Suppressor macrophage treated with lipopolysaccharide for 4 hours (primary cell): ENCODE measurements at regions not wholly inside any gene's neighbourhood (a gene's known extent, or its start where the extent isn't known, plus 50 kb on each side); places are given as distances from the start of the nearest gene placed in this dataset.

ENCODE experiments used
- DNase-seq: peaks from one replicate; pipeline ENCODE4 v3.0.0-alpha.2; 2020

DNA sequence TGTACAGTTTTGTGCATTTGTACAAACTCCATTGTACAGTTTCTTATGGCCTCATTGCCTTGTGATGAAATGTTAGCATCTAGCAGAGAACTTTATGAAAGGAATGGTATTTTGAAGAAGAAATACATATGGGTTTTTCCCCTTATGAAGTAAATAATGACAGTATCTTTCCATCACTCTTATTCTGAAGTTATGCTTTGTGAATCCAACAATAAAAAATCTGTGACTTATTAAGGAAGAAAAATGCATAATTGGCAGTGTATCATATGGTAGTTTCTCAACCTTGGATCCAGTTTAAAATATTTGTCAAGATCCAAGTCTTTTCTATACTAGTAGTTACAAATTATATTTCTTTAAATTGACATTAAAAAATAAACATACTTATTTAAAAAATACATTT is 859.1 kb upstream of the FLRT2 start:
- DNase-seq, result no peak

DNA sequence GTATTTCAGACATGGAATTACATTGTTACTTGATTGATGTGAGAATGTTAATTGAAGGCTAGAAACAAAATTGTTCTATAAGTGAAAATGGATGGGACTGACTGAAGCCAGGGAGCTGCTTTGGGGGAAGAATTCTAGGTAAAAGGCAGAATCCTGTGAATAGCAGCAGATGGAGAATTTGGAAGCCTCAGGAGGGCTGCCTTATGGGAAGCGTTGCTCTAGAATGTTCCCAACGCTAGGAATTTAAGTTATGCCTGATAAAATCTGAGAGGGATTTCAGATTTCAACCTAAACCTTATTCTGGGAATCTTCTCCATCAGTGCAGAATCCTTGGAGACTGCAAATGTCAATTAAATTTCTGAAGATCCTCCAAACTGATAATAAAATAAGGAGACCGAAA is 858.2 kb upstream of the FLRT2 start:
- no peak for DNase-seq

DNA sequence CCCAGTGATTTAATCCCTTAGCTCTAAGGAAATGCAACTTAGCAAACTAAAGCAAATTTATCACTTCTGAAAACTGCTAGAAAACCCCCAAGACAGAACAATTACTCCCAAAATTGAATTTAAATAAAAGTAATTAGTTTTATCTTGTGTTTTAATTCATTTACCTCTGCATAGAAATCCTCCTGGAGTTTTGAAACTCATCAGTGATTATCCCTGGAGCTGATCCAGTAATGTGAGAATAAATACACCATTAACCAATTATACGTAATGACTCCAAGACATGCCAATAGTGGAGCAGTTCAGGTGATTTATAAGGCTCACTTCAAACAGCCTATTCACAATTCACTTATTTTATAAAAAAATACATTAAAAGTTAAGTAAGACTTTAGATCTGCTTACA is 855.3 kb upstream of the FLRT2 start:
- no peak for DNase-seq

DNA sequence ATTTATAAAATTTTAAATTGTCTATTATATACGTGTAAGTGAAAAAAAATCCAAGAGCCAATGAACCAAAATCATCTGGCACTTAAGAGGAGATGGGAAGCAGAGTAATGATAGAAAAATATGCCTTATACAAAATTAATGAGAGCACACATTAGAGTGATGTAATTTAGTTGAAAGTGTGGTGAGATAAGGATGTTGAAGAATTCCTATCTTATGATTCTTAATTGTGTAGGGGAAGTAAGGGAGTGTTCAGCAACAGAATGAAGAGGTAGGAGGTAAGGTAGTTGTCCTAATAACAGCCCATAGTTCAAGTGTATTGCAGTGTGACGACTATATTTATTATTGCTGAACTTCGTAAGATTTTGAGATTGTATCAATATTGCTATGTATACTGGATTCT is 843.4 kb upstream of the FLRT2 start:
- no peak for DNase-seq

DNA sequence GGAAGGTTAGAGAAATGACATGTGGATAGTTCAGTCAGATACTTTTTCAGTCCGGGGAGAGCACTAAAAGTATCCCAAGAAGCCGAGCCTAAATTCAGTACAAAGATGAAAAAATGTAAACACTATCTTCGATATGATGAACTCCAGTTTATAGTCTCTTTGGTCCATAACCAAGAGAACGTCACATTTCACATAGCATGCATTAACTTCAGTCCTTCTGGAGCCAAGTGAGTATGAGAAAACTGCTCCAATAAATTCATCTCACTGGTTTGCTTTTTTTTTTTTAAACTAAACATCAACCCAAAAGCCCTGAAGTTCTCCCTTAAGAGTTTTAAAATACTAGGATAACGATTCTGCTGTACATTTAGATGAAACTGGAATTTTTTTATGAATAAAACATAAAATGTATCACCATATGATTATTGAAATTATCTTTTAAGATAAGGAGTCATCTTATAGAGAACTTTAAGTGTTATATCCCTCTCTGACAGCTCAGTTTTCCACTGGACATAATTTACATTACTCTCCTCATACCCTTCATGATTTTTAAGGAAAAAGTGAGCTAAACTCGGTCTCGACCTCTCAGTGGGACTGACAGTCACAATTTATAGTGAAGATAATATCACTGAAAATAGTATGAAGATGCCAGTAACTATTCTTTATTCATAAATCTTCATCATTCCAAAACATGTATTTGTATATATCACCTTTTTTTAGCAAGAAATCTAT is 841.5 kb upstream of the FLRT2 start:
- DNase-seq, result no peak

DNA sequence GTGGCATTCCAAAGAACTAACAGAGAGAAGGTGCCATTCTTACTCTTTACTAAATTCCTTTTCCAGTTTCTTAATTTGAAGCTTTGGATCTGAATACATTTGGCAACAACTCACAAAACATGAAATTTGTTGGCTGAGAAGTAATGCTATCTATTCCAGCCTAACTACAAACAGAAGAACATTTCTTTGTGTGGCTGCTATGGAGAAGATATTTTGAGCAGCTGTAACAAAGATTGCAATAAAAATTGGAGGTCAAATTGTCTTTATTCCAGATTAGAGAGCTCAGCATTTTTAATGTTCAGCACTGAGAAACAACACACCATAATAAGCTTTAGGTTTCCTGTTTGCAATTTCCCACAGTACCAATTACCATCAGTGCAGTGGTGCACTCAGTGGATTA is 835.8 kb upstream of the FLRT2 start:
- no peak for DNase-seq

DNA sequence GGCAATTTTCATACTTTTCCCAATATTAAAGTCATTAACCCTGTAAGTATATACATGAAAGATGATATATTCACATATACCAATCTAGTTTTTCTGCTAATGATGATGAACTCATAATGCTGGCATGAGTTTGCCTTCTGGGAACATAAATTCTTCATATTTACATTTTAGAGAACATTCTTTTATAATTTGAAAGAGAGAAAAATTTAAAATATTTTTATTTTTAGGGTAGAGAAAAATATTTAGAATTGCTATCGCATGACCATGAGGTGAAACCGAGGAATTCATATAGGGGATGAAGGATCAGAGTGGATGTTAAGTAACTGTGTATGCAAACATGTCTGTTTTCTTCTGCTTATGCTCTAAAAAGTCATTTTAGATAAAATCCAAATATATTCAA is 825.3 kb upstream of the FLRT2 start:
- DNase-seq, result no peak

DNA sequence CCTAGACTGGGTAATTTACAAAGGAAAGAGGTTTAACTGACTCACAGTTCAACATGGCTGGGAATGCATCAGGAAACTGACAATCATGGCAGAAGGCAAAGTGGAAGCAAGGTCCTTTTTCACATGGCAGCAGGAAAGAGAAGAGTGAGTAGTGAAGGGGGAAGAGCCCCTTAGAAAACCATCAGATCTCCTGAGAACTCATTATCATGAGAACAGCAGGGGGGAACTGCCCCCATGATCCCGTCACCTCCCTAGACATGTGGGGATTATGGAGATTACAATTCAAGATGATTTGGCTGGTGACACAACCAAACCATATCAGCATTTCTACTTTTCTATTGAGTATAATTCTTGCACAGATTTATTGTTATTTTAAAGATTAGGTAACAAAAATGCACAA is 822.1 kb upstream of the FLRT2 start:
- no peak for DNase-seq

DNA sequence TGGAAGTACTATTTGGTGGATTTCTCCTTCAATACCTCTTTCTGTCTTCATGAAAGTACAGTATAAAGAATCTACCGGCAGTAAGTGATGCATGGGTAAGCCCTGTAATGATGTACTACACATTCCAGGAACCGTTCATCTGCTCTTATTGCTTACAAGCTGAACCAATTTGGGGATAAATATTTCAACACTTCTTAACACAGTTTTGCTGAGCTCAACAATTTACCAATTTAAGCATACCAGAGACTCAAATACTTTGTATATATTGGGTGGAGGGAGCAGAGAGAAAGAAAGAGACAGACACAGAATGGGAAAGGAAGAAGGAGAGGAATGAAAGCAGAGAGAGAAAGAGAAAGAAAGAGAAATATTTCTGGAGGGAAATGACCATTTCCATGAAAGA is 821.1 kb upstream of the FLRT2 start:
- DNase-seq, result no peak

DNA sequence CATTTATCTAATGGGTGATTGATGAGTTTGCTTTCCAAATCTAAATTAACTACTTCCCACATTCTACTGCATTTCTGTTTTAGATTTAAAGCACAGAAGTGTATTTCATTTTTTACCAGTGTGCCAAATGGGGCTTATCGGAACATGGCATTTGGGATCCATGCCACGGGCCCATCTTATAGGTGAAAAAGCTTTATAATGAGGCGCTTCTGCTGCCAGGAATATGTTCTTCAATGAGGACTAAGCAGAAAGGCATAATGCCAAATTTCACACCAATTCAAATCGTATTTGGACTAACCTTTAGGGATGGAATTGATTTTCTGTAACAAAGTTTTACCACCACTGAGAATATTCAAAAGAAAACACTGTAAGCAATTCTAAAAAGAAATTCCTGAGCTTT is 803.5 kb upstream of the FLRT2 start:
- DNase-seq, result no peak

DNA sequence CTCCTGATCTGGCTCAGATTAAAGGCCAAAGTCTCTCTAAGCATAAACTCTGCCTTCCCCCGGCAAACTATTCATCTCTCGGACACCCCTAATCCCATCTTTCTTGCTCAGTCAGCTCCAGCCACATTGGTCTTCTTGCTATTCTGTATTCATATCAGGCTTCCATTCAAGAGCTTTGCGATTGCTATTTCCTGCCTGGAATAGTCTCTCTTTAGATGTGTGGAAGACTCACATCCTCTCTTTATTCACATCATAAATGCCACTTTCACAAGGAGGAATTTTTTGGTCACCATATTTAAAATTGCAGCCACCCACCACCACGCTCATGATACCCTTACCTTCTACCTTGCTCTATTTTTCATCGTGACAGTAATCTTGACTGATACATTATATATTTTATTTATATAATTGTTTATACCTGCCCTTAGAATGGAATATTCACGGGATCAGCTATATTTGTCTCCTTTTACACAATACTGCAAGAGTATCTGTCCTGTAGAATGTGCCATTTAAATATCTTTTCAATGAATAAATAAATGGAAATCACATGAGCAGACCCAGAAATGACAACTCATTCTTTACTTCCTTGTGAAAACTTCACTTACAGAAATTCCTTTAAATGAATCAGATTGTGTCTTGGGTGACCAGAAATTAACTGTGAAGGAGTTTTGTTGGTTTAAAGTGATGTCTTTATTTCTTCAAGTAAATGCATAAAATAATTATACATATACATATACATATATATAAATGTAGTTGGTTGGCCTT is 780.6 kb upstream of the FLRT2 start:
- DNase-seq, result no peak

DNA sequence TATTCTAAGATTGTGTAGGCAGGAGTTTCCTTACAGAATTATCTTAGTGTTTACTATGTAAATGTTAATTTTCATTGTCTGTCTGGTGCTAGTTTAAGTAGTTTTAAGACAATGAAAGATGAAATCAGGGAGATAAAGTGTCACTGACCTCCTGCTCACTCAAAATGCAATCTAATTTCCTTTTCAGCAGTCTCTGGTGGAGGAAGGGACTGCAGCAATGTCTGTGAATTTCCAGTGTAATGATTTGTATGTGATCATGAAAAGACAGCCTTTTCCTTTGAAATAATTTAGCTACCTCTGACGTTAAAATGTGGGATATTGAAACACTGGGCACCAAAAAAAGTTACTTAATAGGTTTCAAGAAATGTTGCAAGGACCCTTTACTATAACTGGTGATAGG is 779.7 kb upstream of the FLRT2 start:
- DNase-seq, result no peak

DNA sequence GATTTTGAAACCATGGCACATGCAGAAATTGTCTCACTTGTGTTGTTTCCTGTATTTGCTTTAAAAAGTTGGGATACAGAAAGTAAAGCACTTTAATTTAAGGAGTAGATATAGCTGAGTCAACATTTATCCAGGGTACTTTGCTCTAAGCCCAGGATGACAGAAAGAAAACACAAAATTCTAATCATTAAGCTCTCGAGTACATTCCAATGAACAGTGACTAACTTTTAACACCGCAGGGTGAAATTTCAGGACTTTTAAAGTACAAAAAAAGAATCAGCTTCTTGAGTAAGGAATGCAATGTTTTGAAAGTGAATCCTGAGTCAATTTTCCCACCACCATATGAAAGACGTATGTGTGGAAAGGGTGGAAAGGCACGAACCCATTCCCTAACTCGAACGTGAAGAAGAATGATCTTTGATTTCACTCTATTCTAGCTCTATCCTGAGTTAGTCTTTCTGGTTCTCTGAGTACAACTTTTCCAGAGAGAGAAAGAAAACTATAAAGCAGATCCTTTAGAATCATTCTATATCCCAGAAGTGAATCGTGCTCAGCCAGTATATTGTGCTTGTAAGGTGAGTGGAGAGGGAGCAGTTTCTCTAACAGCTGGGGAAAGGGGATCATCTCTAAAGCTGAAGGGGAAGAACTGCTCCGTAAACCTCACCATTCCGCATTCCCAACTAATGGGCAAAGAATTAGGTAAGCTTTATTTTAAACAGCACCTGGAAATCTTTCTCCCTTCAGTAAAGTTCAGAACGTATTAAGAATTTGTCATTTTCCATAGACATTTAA is 779.0 kb upstream of the FLRT2 start:
- DNase-seq, result no peak

DNA sequence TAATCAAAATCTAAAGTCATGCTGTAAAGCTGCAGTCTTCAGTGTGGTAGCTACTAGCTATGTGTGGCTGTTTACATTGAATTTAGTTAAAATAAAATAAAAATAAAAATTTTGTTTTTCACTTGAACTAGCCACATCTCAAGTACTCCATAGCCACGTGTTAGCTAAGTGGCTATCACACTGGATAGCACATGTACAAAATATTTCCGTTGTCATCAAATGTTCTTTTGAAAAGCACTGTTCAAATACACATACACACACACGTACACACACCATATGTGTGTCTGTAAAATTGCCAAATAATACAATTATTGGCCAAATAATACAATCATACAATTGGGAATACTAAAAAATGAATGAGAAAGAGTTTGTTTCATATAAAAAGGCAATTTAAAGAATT is 778.2 kb upstream of the FLRT2 start:
- DNase-seq, result no peak

DNA sequence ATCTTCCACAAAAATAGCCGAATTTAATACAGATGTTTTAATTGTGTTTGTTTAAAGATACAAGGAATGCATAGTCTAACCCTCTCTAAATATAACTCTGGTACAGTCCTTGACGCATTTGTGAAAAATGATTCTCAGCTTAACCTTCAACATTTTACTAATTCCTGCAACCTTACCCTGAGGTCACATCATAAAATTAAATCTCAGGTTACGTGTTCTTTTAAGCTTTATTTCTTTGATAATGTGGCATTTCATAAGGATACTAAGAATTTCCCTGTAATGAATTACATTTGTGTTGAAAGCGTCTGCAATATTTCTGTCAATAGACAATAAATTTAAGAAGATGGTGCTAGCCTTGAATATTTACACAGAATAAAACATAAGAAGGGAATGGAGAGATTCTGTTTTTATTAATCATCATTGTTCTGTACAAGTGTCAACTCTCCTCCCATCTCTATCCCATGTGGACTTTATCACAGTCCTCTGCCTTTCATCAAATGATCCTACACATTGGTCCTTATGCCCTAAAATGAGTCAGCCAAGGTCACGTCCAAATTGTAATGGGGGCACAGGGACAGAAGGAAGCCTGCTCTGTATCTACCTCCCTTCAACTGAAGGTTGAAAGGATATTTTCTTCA is 769.3 kb upstream of the FLRT2 start:
- DNase-seq, result no peak

DNA sequence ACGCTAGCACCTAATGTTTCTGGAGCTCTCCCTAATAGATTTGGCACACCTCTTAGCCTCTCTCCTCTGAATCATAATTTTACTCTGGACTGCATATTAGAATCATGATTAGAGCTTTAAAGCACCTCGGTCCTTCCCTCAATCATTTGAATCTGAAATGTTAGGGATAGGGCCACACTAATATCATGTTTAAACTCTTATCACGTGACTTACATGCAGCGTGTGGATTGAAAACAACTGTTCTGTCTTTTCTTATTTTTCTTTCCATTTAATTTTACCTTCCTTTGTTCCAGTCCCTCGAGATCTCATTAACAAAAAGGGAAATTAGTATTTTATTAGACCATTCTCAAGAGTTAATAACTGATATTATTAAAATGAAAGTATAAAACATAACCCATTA is 762.5 kb upstream of the FLRT2 start:
- no peak for DNase-seq

DNA sequence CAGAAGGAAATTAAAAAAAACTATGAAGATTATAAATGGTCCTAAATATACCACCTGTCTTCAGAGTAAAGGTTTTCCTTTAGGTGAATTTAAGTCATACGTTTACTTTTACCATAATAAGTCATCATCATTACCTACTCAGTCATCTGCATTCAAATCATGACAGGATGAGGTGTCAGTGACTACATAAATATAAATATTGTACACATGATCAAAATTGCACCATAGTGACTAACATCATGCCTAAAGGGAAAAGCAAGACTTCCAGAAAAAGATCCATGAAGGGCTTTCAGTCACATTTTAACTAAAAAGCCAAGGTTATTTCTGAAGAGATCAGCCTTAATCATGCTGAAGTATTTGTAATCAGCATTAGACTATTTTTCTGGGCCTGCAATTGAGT is 759.9 kb upstream of the FLRT2 start:
- no peak for DNase-seq

DNA sequence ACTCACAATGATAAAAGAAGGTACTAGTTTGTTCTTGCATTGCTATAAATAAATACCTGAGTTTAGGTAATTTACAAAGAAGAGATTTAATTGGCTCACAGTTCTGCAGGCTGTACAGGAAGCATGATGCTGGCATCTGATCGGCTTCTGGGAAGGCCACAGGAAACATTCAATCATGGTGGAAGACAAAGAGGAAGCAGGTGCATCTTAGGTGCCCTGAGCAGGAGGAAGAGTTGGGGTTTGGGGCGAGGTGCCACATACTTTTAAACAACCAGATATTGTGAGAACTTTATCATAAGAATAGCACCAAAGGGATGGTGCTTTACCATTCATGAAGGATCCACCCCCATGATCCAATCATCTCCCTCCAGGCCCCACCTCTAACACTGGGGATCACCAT is 752.6 kb upstream of the FLRT2 start:
- DNase-seq, result no peak

DNA sequence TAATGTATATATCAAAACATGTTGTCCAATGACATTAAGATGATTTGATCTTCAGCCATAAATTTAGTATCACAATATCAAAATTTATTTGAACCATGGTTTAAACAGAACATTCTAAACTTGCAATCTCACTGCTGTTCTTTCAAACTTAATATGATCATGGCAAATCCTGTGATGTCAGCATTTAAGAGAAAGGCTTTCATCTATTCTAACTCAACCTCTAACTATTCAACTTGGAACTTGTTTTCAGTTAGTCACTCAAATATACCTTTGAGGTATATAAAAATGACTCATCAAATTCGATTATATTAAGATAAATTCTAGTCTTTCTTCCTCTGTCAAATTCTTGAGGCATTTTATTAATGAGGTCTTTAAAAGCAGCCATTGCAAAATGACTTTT is 747.0 kb upstream of the FLRT2 start:
- no peak for DNase-seq

DNA sequence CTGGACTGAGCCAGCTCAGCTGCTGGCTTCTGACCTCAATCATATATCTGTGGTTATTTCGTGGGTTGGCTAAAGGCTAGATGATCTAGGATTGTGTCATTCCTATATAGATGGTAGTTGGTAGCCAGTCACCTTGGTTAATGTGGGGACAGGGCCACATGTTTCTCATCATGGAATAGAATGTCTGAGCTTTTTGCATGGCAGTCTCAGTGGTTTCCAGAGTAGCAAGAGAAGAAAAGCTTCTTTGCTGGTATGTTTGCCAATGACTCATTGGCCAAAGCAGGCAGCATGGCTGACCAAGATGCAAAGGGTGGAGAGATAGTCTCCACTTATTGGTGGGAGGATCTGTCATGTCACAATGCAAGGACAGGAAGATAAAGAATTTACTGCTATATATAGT is 746.4 kb upstream of the FLRT2 start:
- no peak for DNase-seq

DNA sequence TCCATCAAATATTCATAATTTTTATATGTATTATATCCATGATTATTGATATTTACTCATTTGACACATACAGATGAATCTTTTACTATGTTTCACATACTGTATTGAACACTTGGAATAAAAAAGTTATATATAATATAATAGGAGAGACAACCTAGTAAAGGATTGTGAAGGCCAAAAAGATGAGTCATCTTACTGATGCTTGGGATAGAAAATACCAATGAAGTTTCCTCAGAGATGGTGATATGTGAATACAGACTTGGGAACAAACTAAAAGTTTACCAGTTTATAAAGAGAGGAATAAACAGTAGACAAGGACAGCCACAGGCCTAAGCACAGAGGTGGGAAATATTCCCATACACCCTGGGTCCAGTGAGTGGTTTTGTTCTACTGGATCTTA is 743.9 kb upstream of the FLRT2 start:
- no peak for DNase-seq

DNA sequence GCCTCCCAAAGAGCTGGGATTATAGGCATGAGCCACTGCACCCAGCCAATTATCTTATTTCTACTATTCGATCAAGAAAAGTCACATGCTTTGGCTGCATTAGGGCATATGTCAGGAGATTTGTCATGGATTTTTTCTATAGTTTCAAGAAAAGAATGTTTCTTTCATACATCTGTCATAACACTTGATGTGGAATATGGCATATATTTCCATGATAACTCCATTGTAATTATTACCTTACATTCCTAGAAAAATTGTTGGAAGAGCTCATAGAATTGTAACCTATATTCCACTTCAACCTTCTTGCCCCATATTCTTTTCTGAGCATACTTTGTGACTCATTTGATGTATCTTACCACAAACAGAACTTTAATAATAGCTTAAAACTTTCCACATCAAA is 740.9 kb upstream of the FLRT2 start:
- DNase-seq, result no peak

DNA sequence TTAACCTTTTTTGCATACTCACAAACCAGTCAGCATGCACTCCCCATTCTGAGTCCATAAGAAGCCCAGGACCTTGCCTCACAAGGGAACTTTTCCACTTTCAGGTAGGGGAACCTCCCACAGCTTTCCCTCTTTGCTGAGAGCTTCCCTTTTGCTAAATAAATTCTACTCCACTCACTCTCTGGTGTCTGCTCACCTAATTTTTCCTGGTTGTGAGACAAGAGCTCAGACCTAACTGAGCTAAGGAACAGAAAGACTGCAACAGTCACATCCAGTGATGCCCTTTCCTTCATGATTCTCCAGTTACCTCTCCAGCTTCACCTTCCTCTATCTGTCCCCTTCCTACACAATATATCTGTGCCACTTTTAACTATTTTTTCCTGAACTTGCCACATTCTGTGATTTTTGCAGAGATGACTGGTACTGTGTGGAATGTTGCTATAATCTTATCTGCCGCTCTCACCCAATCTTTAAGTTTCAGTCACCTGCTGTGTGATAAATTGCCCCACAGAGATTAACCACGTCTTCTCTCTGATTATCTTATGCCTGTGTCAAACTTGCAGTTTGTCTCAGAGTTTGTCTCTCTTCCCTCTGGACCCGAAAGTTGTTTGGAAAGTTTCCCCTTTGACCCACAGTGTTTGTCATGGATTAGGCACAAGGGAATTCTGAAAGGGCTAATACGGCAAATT is 737.1 kb upstream of the FLRT2 start:
- DNase-seq, result no peak
